ENCODE measurements at regions not wholly inside any gene's neighbourhood (a gene's known extent, or its start where the extent isn't known, plus 50 kb on each side); places are given as distances from the start of the nearest gene placed in this dataset.

DNA sequence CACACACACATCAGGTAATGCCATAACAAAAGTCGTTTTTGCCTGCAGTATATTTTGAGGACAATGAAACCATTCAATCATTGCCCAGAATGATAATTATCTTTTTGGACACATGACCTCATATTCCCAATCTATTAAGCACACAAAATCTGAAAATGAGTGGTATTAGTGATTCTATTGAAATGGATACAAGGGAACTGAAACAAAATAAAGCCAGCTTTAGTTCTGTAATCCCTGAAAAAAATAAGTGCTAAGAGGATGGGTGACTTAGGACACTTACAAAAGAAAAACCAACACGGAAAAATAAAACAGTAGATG is 128.3 kb upstream of the MAF start:
- TF ChIP-seq, protein P1, sequence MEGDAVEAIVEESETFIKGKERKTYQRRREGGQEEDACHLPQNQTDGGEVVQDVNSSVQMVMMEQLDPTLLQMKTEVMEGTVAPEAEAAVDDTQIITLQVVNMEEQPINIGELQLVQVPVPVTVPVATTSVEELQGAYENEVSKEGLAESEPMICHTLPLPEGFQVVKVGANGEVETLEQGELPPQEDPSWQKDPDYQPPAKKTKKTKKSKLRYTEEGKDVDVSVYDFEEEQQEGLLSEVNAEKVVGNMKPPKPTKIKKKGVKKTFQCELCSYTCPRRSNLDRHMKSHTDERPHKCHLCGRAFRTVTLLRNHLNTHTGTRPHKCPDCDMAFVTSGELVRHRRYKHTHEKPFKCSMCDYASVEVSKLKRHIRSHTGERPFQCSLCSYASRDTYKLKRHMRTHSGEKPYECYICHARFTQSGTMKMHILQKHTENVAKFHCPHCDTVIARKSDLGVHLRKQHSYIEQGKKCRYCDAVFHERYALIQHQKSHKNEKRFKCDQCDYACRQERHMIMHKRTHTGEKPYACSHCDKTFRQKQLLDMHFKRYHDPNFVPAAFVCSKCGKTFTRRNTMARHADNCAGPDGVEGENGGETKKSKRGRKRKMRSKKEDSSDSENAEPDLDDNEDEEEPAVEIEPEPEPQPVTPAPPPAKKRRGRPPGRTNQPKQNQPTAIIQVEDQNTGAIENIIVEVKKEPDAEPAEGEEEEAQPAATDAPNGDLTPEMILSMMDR (conservative IDR thresholded peaks at IDR 0.05; ENCODE audit: low read depth, low read length), result no peak
- TF ChIP-seq EZH2 (IDR thresholded peaks at IDR 0.05; ENCODE audit: low read length, unreplicated experiment) (no peak), EZH2phosphoT487 (IDR thresholded peaks at IDR 0.05; ENCODE audit: borderline replicate concordance, low read length) (no peak)

Data from PC-3 (cell line).